Brain microvascular endothelial cell (primary cell): ENCODE measurements at regions not wholly inside any gene's neighbourhood (a gene's known extent, or its start where the extent isn't known, plus 50 kb on each side); places are given as distances from the start of the nearest gene placed in this dataset.

Experiments used
- DNase-seq: peaks from one replicate; pipeline ENCODE4 v3.0.0-alpha.2; 2020
- H3K27ac ChIP-seq: fragments of 250-450 bp; sonication (Bioruptor Pico); 2 replicates; pipeline ENCODE4 v1.5.1; 2020; ENCODE audit warnings: mild to moderate bottlenecking, moderate library complexity
- H3K27me3 ChIP-seq: fragments of 250-450 bp; sonication (Bioruptor Pico); replicated peaks from 2 replicates; pipeline ENCODE4 v1.5.1; 2020; ENCODE audit warnings: mild to moderate bottlenecking
- H3K36me3 ChIP-seq: fragments of 250-450 bp; sonication (Bioruptor Pico); replicated peaks from 2 replicates; pipeline ENCODE4 v1.5.1; 2020; ENCODE audit warnings: mild to moderate bottlenecking
- H3K4me3 ChIP-seq: 2 replicates; pipeline ENCODE4 v1.5.1; 2011; ENCODE audit warnings: low read depth, mild to moderate bottlenecking, control low read depth, low read length, moderate library complexity
- in situ Hi-C: cut with HindIII; loops from 2 replicates; pipeline ENCODE4 v1.10.0; 2017; ENCODE audit warnings: low sequenced_read_pairs, low pct_ligation_motif_present
- TF ChIP-seq, protein P1 (sequence below): IDR thresholded peaks from 2 replicates; pipeline ENCODE4 v1.5.1; 2011; ENCODE audit warnings: low read depth, mild to moderate bottlenecking, moderate library complexity, low read length, control low read depth, inconsistent platforms; ENCODE audit errors: missing control alignments

DNA sequence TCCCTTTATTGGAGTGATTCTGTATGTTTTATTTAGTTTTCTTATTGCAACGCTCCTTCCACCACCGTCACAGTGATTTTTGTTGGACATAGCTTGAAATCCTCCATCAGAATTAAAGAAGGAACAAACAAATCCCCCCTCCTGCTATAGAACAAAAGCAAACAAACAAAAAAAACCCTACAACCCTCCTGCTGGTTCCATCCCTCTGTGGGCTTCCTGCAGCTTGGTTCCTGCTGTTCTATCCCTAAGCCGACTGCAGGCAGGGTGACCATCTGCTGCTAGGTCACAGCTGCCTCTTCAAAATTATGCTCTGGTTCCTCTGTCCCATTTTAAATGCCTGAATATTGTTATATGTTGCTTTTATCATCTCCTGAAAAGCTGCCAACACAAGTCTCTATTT is 116.8 kb upstream of the AGA start:
- Histone ChIP-seq H3K27me3 (no peaks in the 10 kb centered on the region), H3K36me3 (no peaks in the 10 kb centered on the region), H3K27ac (no peak overlapping the region), H3K4me3 (no peak overlapping the region)
- TF ChIP-seq, protein P1, sequence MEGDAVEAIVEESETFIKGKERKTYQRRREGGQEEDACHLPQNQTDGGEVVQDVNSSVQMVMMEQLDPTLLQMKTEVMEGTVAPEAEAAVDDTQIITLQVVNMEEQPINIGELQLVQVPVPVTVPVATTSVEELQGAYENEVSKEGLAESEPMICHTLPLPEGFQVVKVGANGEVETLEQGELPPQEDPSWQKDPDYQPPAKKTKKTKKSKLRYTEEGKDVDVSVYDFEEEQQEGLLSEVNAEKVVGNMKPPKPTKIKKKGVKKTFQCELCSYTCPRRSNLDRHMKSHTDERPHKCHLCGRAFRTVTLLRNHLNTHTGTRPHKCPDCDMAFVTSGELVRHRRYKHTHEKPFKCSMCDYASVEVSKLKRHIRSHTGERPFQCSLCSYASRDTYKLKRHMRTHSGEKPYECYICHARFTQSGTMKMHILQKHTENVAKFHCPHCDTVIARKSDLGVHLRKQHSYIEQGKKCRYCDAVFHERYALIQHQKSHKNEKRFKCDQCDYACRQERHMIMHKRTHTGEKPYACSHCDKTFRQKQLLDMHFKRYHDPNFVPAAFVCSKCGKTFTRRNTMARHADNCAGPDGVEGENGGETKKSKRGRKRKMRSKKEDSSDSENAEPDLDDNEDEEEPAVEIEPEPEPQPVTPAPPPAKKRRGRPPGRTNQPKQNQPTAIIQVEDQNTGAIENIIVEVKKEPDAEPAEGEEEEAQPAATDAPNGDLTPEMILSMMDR, result no peak
- no peak for DNase-seq
- in situ Hi-C loops, result no loop called here

GRCh38 chr4:177562163-177562562 is 119.9 kb upstream of the AGA start:
- H3K4me3 ChIP-seq, result no peak overlapping the region
- DNase-seq, result no peak
- in situ Hi-C loops, result no loop called here
- TF ChIP-seq, protein P1, result no peak
- no peaks in the 10 kb centered on the region for H3K36me3 ChIP-seq
- H3K27me3 ChIP-seq, result no peaks in the 10 kb centered on the region
- no peak overlapping the region for H3K27ac ChIP-seq

GRCh38 chr4:177562859-177563258 is 120.6 kb upstream of the AGA start:
- Histone ChIP-seq H3K4me3 (no peak overlapping the region), H3K36me3 (no peaks in the 10 kb centered on the region), H3K27me3 (no peaks in the 10 kb centered on the region), H3K27ac (no peak overlapping the region)
- in situ Hi-C loops, result no loop called here
- TF ChIP-seq, protein P1, result no peak
- no peak for DNase-seq

- Histone ChIP-seq H3K27ac (no peak overlapping the region), H3K4me3 (no peak overlapping the region), H3K36me3 (no peaks in the 10 kb centered on the region), H3K27me3 (no peaks in the 10 kb centered on the region)
- in situ Hi-C loops, result no loop called here
- TF ChIP-seq, protein P1, result no peak
- DNase-seq, result no peak
These were observed 124.5 kb upstream of the AGA start for GRCh38 chr4:177566691-177567090.

- DNase-seq, result no peak
- TF ChIP-seq, protein P1, result no peak
- in situ Hi-C loops, result no loop called here
- no peaks in the 10 kb centered on the region for H3K27me3 ChIP-seq
- no peak overlapping the region for H3K27ac ChIP-seq
- no peaks in the 10 kb centered on the region for H3K36me3 ChIP-seq
- no peak overlapping the region for H3K4me3 ChIP-seq
These were observed 126.7 kb upstream of the AGA start for GRCh38 chr4:177568931-177569330.

GRCh38 chr4:177569434-177569833 is 127.2 kb upstream of the AGA start:
- no peak overlapping the region for H3K27ac ChIP-seq
- H3K27me3 ChIP-seq, result no peaks in the 10 kb centered on the region
- in situ Hi-C loops, result no loop called here
- DNase-seq, result no peak
- H3K4me3 ChIP-seq, result no peak overlapping the region
- H3K36me3 ChIP-seq, result no peaks in the 10 kb centered on the region
- TF ChIP-seq, protein P1, result no peak
